A549 (cell line): ENCODE measurements at regions not wholly inside any gene's neighbourhood (a gene's known extent, or its start where the extent isn't known, plus 50 kb on each side); places are given as distances from the start of the nearest gene placed in this dataset.
A peak's percentile ranks its signal among the peaks of the same experiment; 100 is the strongest.

Experiments used
- ATAC-seq, 2 experiments: fragments of 200-7000 bp in 1 of 2; fragments of >200 bp in 1 of 2; cut with Nextera tagmentation in 1 of 2; cut with Tn5 transposase in 1 of 2; 3 replicates each; pipeline versions ENCODE4 v1.8.0 to v1.9.1; 2018 to 2020; ENCODE audit warnings: mild to moderate bottlenecking in 1 of 2, moderate library complexity in 1 of 2
- CTCF ChIA-PET: fragments of 300-600 bp; sonication (Branson Sonifier 250); formaldehyde crosslinking; extraction: SDS; loops from one replicate; lab custom pipeline; 2021; ENCODE audit warnings: antibody characterized with exemption, inconsistent platforms; lab: Yijun Ruan, JAX
- POLR2A ChIA-PET: fragments of 350-600 bp; formaldehyde crosslinking; extraction: SDS; loops from one replicate; lab custom pipeline; 2021; ENCODE audit warnings: antibody characterized with exemption, inconsistent platforms; lab: Yijun Ruan, JAX
- DNase-seq, 2 experiments: peaks; one replicate each; pipeline versions ENCODE4 v3.0.0 to v3.0.0-alpha.2; 2011 to 2016; ENCODE audit warnings: low read depth in 1 of 2, low spot score in 1 of 2
- FAIRE-seq: peaks from 2 replicates; lab custom pipeline; 2011; peaks lifted over from hg19 to GRCh38; lab: Jason Lieb, UNC
- H3K27ac ChIP-seq, 2 experiments: fragments of >200 bp; sonication (Bioruptor Twin); formaldehyde crosslinking; 3 replicates each; pipeline ENCODE4 v1.5.1; 2016 to 2017
- H3K4me1 ChIP-seq: fragments of >200 bp; sonication (Bioruptor Twin); formaldehyde crosslinking; 3 replicates; pipeline ENCODE4 v1.6.1; 2016
- H3K4me2 ChIP-seq: fragments of >200 bp; sonication (Bioruptor Twin); formaldehyde crosslinking; 3 replicates; pipeline ENCODE4 v1.6.1; 2016
- H3K4me3 ChIP-seq: fragments of >200 bp; sonication (Bioruptor Twin); formaldehyde crosslinking; 3 replicates; pipeline ENCODE4 v1.5.1; 2016
- H3K9me3 ChIP-seq: fragments of >200 bp; sonication (Bioruptor Twin); formaldehyde crosslinking; 3 replicates; pipeline ENCODE4 v1.6.1; 2016
- BHLHE40 ChIP-seq: IDR thresholded peaks from 2 replicates; pipeline ENCODE4 v1.6.1; 2012; ENCODE audit warnings: low read depth, low read length, inconsistent platforms
- CEBPB ChIP-seq, 2 experiments: fragments of >200 bp in 1 of 2; sonication (Bioruptor Twin) in 1 of 2; formaldehyde crosslinking in 1 of 2; IDR thresholded peaks; 2 replicates each; pipeline ENCODE4 v1.6.1; 2012 to 2016
- ELK1 ChIP-seq: fragments of 150-350 bp; IDR thresholded peaks from 2 replicates; pipeline ENCODE4 v1.6.1; 2014; ENCODE audit warnings: low read depth, mild to moderate bottlenecking, low read length
- EP300 ChIP-seq, 2 experiments: fragments of >200 bp; sonication (Bioruptor Twin); formaldehyde crosslinking; IDR thresholded peaks; 2 replicates in 1 of 2; 3 replicates in 1 of 2; pipeline ENCODE4 v1.6.1; 2016 to 2017
- FOSL2 ChIP-seq, 2 experiments: fragments of 450-650 bp in 1 of 2; fragments of >200 bp in 1 of 2; sonication (Bioruptor Twin) in 1 of 2; formaldehyde crosslinking; IDR thresholded peaks; 2 replicates each; pipeline versions ENCODE4 v1.5.0 to v1.6.1; 2016 to 2020; ENCODE audit warnings: mild to moderate bottlenecking in 1 of 2, moderate library complexity in 1 of 2
- GATA3 ChIP-seq: IDR thresholded peaks from 2 replicates; pipeline ENCODE4 v1.6.1; 2012; ENCODE audit warnings: borderline replicate concordance
- HDAC2 ChIP-seq: fragments of 200-600 bp; sonication (generic); IDR thresholded peaks from 2 replicates; pipeline ENCODE4 v1.6.1; 2016
- HOXA7 ChIP-seq: fragments of 250-450 bp; sonication (Bioruptor Pico); IDR thresholded peaks from 2 replicates; pipeline ENCODE4 v1.5.0; 2020; ENCODE audit warnings: mild to moderate bottlenecking, moderate library complexity
- HOXB13 ChIP-seq: fragments of 250-450 bp; sonication (Bioruptor Pico); IDR thresholded peaks from 2 replicates; pipeline ENCODE4 v1.5.0; 2020; ENCODE audit warnings: low read depth, mild to moderate bottlenecking, moderate library complexity
- HOXB5 ChIP-seq: fragments of 250-450 bp; sonication (Bioruptor Pico); IDR thresholded peaks from 2 replicates; pipeline ENCODE4 v1.5.0; 2020; ENCODE audit warnings: mild to moderate bottlenecking, moderate library complexity
- JUN ChIP-seq, 2 experiments: fragments of >200 bp; sonication (Bioruptor Twin); formaldehyde crosslinking; IDR thresholded peaks; 2 replicates in 1 of 2; 3 replicates in 1 of 2; pipeline ENCODE4 v1.6.1; 2016 to 2017
- JUNB ChIP-seq: fragments of >200 bp; sonication (Bioruptor Twin); formaldehyde crosslinking; IDR thresholded peaks from 2 replicates; pipeline ENCODE4 v1.6.1; 2016
- KDM1A ChIP-seq: fragments of 200-600 bp; sonication (generic); IDR thresholded peaks from 2 replicates; pipeline ENCODE4 v1.6.1; 2016; ENCODE audit warnings: low read depth, mild to moderate bottlenecking
- KDM5A ChIP-seq: fragments of 200-600 bp; sonication (generic); IDR thresholded peaks from 2 replicates; pipeline ENCODE4 v1.6.1; 2016; ENCODE audit warnings: antibody characterized with exemption, mild to moderate bottlenecking
- MAFK ChIP-seq: fragments of 450-650 bp; IDR thresholded peaks from 2 replicates; pipeline ENCODE4 v1.6.1; 2014; ENCODE audit not compliant: partially characterized antibody
- MAX ChIP-seq: IDR thresholded peaks from 2 replicates; pipeline ENCODE4 v1.6.1; 2012
- MYC ChIP-seq: IDR thresholded peaks from 2 replicates; pipeline ENCODE4 v1.6.1; 2012; ENCODE audit warnings: mild to moderate bottlenecking, inconsistent platforms, low read length, improper control_type of control experiment, borderline replicate concordance
- NFE2L2 ChIP-seq: fragments of 150-350 bp; conservative IDR thresholded peaks from 2 replicates; pipeline ENCODE4 v1.6.1; 2014; ENCODE audit warnings: low read length
- NPAS2 ChIP-seq: fragments of 250-450 bp; sonication (Bioruptor Pico); IDR thresholded peaks from 2 replicates; pipeline ENCODE4 v1.8.0; 2022; ENCODE audit warnings: mild to moderate bottlenecking, moderate library complexity, borderline replicate concordance
- PBX3 ChIP-seq: IDR thresholded peaks from 2 replicates; pipeline ENCODE4 v1.6.1; 2012
- PHF8 ChIP-seq: fragments of 200-600 bp; sonication (generic); IDR thresholded peaks from 2 replicates; pipeline ENCODE4 v1.6.1; 2016; ENCODE audit warnings: low read depth, mild to moderate bottlenecking, antibody characterized with exemption, moderate library complexity, borderline replicate concordance
- POLR2A ChIP-seq: IDR thresholded peaks from 2 replicates; pipeline ENCODE4 v1.6.1; 2012; ENCODE audit warnings: mild to moderate bottlenecking, low read length
- POLR2AphosphoS2 ChIP-seq: conservative IDR thresholded peaks from 2 replicates; pipeline ENCODE4 v1.6.1; 2012; ENCODE audit warnings: low read length, improper control_type of control experiment, inconsistent platforms
- RAD21 ChIP-seq, 2 experiments: fragments of >200 bp in 1 of 2; sonication (Bioruptor Twin) in 1 of 2; formaldehyde crosslinking in 1 of 2; IDR thresholded peaks in 1 of 2; conservative IDR thresholded peaks in 1 of 2; 2 replicates in 1 of 2; 3 replicates in 1 of 2; pipeline ENCODE4 v1.6.1; 2012 to 2018; ENCODE audit warnings: inconsistent platforms in 1 of 2
- RARB ChIP-seq: fragments of 250-450 bp; sonication (Bioruptor Pico); IDR thresholded peaks from 2 replicates; pipeline ENCODE4 v1.8.0; 2021; ENCODE audit warnings: mild to moderate bottlenecking, moderate library complexity
- SMC3 ChIP-seq: fragments of >200 bp; sonication (Bioruptor Twin); formaldehyde crosslinking; IDR thresholded peaks from 3 replicates; pipeline ENCODE4 v1.6.1; 2018; ENCODE audit warnings: inconsistent platforms
- TFCP2L1 ChIP-seq: fragments of 250-450 bp; sonication (Bioruptor Pico); IDR thresholded peaks from 2 replicates; pipeline ENCODE4 v1.5.0; 2021; ENCODE audit warnings: mild to moderate bottlenecking
- USF2 ChIP-seq: fragments of 450-650 bp; IDR thresholded peaks from 2 replicates; pipeline ENCODE4 v1.6.1; 2014; ENCODE audit warnings: antibody characterized with exemption
- ZC3H11A ChIP-seq: fragments of 450-650 bp; IDR thresholded peaks from 2 replicates; pipeline ENCODE4 v1.6.1; 2014; ENCODE audit warnings: antibody characterized with exemption, mild to moderate bottlenecking
- WGBS: methylation state at CpG from one replicate; pipeline ENCODE4 v1.1.6; 2017; ENCODE audit errors: missing lambda C conversion rate; 5-methylcytosine and 5-hydroxymethylcytosine counted together

- TF ChIP-seq PHF8 = no peak
Observed at GRCh38 chr2:129868151-129868550, 111.3 kb upstream of the RAB6C start (continued).

- H3K9me3 ChIP-seq = no peaks in the 10 kb centered on the region
- TF ChIP-seq HDAC2 (no peak), FOSL2 (IDR thresholded peaks at IDR 0.05) (no peak), FOSL2 (CRISPR knock-in tag; IDR thresholded peaks at IDR 0.05) (no peak), GATA3 (no peak), NPAS2 (CRISPR knock-in tag) (no peak), BHLHE40 (no peak), RARB (CRISPR knock-in tag) (no peak), RAD21 (conservative IDR thresholded peaks at IDR 0.05 in 1 of 2, IDR thresholded peaks at IDR 0.05 in 1 of 2) (no peak)
- TF ChIP-seq, all 56 proteins: peak for 0
- CTCF ChIA-PET = interaction anchor here (1.7 kb wide), 1 partner anchor 53 kb away, joined by 5 read pairs; no protein-coding TSS in a partner anchor
- Histone ChIP-seq H3K27ac (no peak overlapping the region), H3K4me2 (no peak overlapping the region), H3K4me1 (no peaks in the 10 kb centered on the region), H3K4me3 (no peak overlapping the region)
- POLR2A ChIA-PET = no interaction called here
- FAIRE-seq = no peak
- no peak for ATAC-seq
- DNase-seq = no peak
- 50% methylated on average over 4 of the region's 4 CpGs for WGBS
Observed at GRCh38 chr2:129870685-129871241, 108.7 kb upstream of the RAB6C start.

- DNase-seq = no peak
- POLR2A ChIA-PET = no interaction called here
- CTCF ChIA-PET = no interaction called here
- no peak for ATAC-seq
- no peak for FAIRE-seq
- Histone ChIP-seq H3K4me2 (no peak overlapping the region), H3K4me3 (no peak overlapping the region), H3K27ac (no peak overlapping the region), H3K4me1 (no peaks in the 10 kb centered on the region), H3K9me3 (no peaks in the 10 kb centered on the region)
- TF ChIP-seq MAX = no peak
- no peak for TF ChIP-seq CEBPB (IDR thresholded peaks at IDR 0.05)
- no peak for TF ChIP-seq POLR2A
- no peak for TF ChIP-seq HOXB13 (CRISPR knock-in tag)
- no peak for TF ChIP-seq USF2
- no peak for TF ChIP-seq JUN (IDR thresholded peaks at IDR 0.05)
- TF ChIP-seq NFE2L2 = no peak
- TF ChIP-seq FOSL2 (IDR thresholded peaks at IDR 0.05) = no peak
- no peak for TF ChIP-seq FOSL2 (CRISPR knock-in tag; IDR thresholded peaks at IDR 0.05)
- TF ChIP-seq EP300 (IDR thresholded peaks at IDR 0.05) = no peak
- TF ChIP-seq SMC3 = no peak
- no peak for TF ChIP-seq KDM5A
- 70% methylated on average over 4 of the region's 4 CpGs for WGBS
Observed at GRCh38 chr2:129872446-129872845, 107.0 kb upstream of the RAB6C start.

- no peaks in the 10 kb centered on the region for H3K4me1 ChIP-seq
- FAIRE-seq = no peak
- no peak for DNase-seq
- 53% methylated on average over 7 of the region's 7 CpGs for WGBS
- no peak for TF ChIP-seq HOXB5 (CRISPR knock-in tag)
- no peak for TF ChIP-seq KDM1A
- no peak for TF ChIP-seq NPAS2 (CRISPR knock-in tag)
- no peak for TF ChIP-seq TFCP2L1 (CRISPR knock-in tag)
- no peak for TF ChIP-seq MAFK
- no peak for TF ChIP-seq MYC
- no peak for TF ChIP-seq POLR2AphosphoS2
- no peak for TF ChIP-seq PBX3
- no peak for TF ChIP-seq EP300 (IDR thresholded peaks at IDR 0.05)
- TF ChIP-seq HOXA7 (CRISPR knock-in tag) = no peak
- no peak for TF ChIP-seq ELK1
- no peak for TF ChIP-seq JUNB
- TF ChIP-seq RAD21 (conservative IDR thresholded peaks at IDR 0.05 in 1 of 2, IDR thresholded peaks at IDR 0.05 in 1 of 2) = no peak
- TF ChIP-seq ZC3H11A = no peak
- ChIA-PET POLR2A (no interaction called here), CTCF (interaction anchor here (1.3 to 1.5 kb wide), 3 partner anchors 8 to 26 kb away, joined by 3 to 5 read pairs (median 3); no protein-coding TSS in a partner anchor)
- H3K4me2 ChIP-seq = peak overlapping the region; percentile 82
- no peak for ATAC-seq
- H3K4me3 ChIP-seq = peak overlapping the region; percentile 73; the same call in 2 of the 3 replicates
- no peak overlapping the region for H3K27ac ChIP-seq
- H3K9me3 ChIP-seq = no peaks in the 10 kb centered on the region
Observed at GRCh38 chr2:129876541-129876940, 102.9 kb upstream of the RAB6C start.
